CD4-positive, alpha-beta memory T cell (primary cell): ENCODE measurements at regions not wholly inside any gene's neighbourhood (a gene's known extent, or its start where the extent isn't known, plus 50 kb on each side); places are given as distances from the start of the nearest gene placed in this dataset.

ENCODE experiments used
- CTCF ChIA-PET: fragments of 350-600 bp; sonication (Branson Sonifier 250); formaldehyde crosslinking; loops from one replicate; lab custom pipeline; 2021; ENCODE audit warnings: inconsistent platforms; ENCODE audit not compliant: partially characterized antibody; lab: Charles Lee
- POLR2A ChIA-PET: fragments of 350-600 bp; sonication (Branson Sonifier 250); formaldehyde crosslinking; loops from one replicate; lab custom pipeline; 2021; ENCODE audit not compliant: partially characterized antibody; lab: Charles Lee
- DNase-seq, 5 donors: peaks; one replicate each; pipeline versions ENCODE4 v3.0.0 to v3.0.0-alpha.2; 2020 to 2022; ENCODE audit warnings: mixed read lengths in 1 of 5
- H3K27ac ChIP-seq: one replicate; pipeline ENCODE4 v1.7.0; 2013; ENCODE audit warnings: low read depth, low read length
- H3K27me3 ChIP-seq: 2 replicates; pipeline ENCODE4 v1.7.0; 2013; ENCODE audit warnings: mild to moderate bottlenecking, low read length, moderate library complexity; ENCODE audit not compliant: insufficient read depth
- H3K36me3 ChIP-seq: 2 replicates; pipeline ENCODE4 v1.7.0; 2013; ENCODE audit warnings: mild to moderate bottlenecking, low read length, moderate library complexity; ENCODE audit not compliant: insufficient read depth
- H3K4me1 ChIP-seq: 2 replicates; pipeline ENCODE4 v1.7.0; 2013; ENCODE audit warnings: mild to moderate bottlenecking, low read length, moderate library complexity; ENCODE audit not compliant: insufficient read depth
- H3K4me3 ChIP-seq, 2 donors: one replicate each; pipeline ENCODE4 v1.7.0; 2013; ENCODE audit warnings: low read length in 2 of 2, mild to moderate bottlenecking in 1 of 2
- H3K9me3 ChIP-seq, 2 donors: one replicate each; pipeline ENCODE4 v1.7.0; 2013; ENCODE audit warnings: low read length in 2 of 2, control low read depth in 1 of 2; ENCODE audit not compliant: control insufficient read depth in 1 of 2
- H3K27ac Mint-ChIP-seq, 7 donors: one replicate each; pipeline ENCODE4 v1.8.0; 2020 to 2021; ENCODE audit warnings: mixed read lengths in 7 of 7, mild to moderate bottlenecking in 6 of 7, inconsistent platforms in 3 of 7, moderate library complexity in 3 of 7
- H3K27me3 Mint-ChIP-seq, 2 donors: one replicate each; pipeline ENCODE4 v1.8.0; 2020 to 2021; ENCODE audit warnings: mixed read lengths in 2 of 2
- H3K36me3 Mint-ChIP-seq, 2 donors: one replicate each; pipeline ENCODE4 v1.8.0; 2020 to 2021; ENCODE audit warnings: mixed read lengths in 2 of 2, inconsistent platforms in 1 of 2, mild to moderate bottlenecking in 1 of 2
- H3K4me1 Mint-ChIP-seq, 4 donors: one replicate each; pipeline ENCODE4 v1.8.0; 2020 to 2021; ENCODE audit warnings: mixed read lengths in 4 of 4, mild to moderate bottlenecking in 1 of 4
- H3K4me3 Mint-ChIP-seq, 8 donors: one replicate each; pipeline ENCODE4 v1.8.0; 2020 to 2021; ENCODE audit warnings: mixed read lengths in 8 of 8, mild to moderate bottlenecking in 7 of 8, moderate library complexity in 6 of 8, inconsistent platforms in 3 of 8
- H3K9me3 Mint-ChIP-seq, 8 donors: one replicate each; pipeline ENCODE4 v1.8.0; 2020 to 2021; ENCODE audit warnings: mixed read lengths in 8 of 8, mild to moderate bottlenecking in 5 of 8, inconsistent platforms in 3 of 8, moderate library complexity in 1 of 8
- intact Hi-C: fragments of 100-400 bp; cut with micrococcal nuclease; formaldehyde crosslinking; loops from one replicate; pipeline ENCODE4 v1.15.1; 2023

GRCh38 chr9:93862877-93863545, 92.1 kb downstream of the BARX1 start:
- intact Hi-C loops: no loop called here
- Mint-ChIP-seq H3K27ac (no peak overlapping the region), H3K4me3 (no peak overlapping the region), H3K4me1 (no peaks in the 10 kb centered on the region), H3K36me3 (no peaks in the 10 kb centered on the region), H3K9me3 (peaks cover 0 to 2% (median 0%) of the 10 kb centered on the region in 8 donors), H3K27me3 (peaks cover 28 to 41% of the 10 kb centered on the region in 2 donors)
- H3K27me3 ChIP-seq: peaks cover 13% of the 10 kb centered on the region
- no peak overlapping the region for H3K27ac ChIP-seq
- no peak for DNase-seq
- H3K9me3 ChIP-seq: no peaks in the 10 kb centered on the region
- no peak overlapping the region for H3K4me3 ChIP-seq
- ChIA-PET CTCF (interaction anchor here (0.8 kb wide), 1 partner anchor 35 kb away, joined by 3 read pairs; no protein-coding TSS in a partner anchor), POLR2A (no interaction called here)
- H3K4me1 ChIP-seq: no peaks in the 10 kb centered on the region
- H3K36me3 ChIP-seq: no peaks in the 10 kb centered on the region

GRCh38 chr9:93861736-93862358, 93.3 kb downstream of the BARX1 start:
- peaks cover 0 to 3% (median 0%) of the 10 kb centered on the region in 8 donors for H3K9me3 Mint-ChIP-seq
- no peak for DNase-seq
- Histone ChIP-seq H3K9me3 (no peaks in the 10 kb centered on the region), H3K4me1 (no peaks in the 10 kb centered on the region), H3K36me3 (no peaks in the 10 kb centered on the region), H3K27ac (no peak overlapping the region), H3K27me3 (peaks cover 14% of the 10 kb centered on the region), H3K4me3 (no peak overlapping the region)
- no peaks in the 10 kb centered on the region for H3K4me1 Mint-ChIP-seq
- H3K27me3 Mint-ChIP-seq: peaks cover 36 to 44% of the 10 kb centered on the region in 2 donors
- peaks cover 0 to 4% of the 10 kb centered on the region in 2 donors for H3K36me3 Mint-ChIP-seq
- no peak overlapping the region for H3K4me3 Mint-ChIP-seq
- H3K27ac Mint-ChIP-seq: no peak overlapping the region
- ChIA-PET POLR2A (no interaction called here), CTCF (no interaction called here)
- intact Hi-C loops: no loop called here

- Histone ChIP-seq H3K9me3 (no peaks in the 10 kb centered on the region), H3K27ac (no peak overlapping the region), H3K4me1 (no peaks in the 10 kb centered on the region), H3K27me3 (peaks cover 16% of the 10 kb centered on the region), H3K36me3 (no peaks in the 10 kb centered on the region), H3K4me3 (no peak overlapping the region)
- CTCF ChIA-PET: no interaction called here
- no peaks in the 10 kb centered on the region for H3K4me1 Mint-ChIP-seq
- peaks cover 0 to 4% of the 10 kb centered on the region in 2 donors for H3K36me3 Mint-ChIP-seq
- POLR2A ChIA-PET: no interaction called here
- intact Hi-C loops: no loop called here
- no peak overlapping the region for H3K27ac Mint-ChIP-seq
- peaks cover 38 to 50% of the 10 kb centered on the region in 2 donors for H3K27me3 Mint-ChIP-seq
- H3K9me3 Mint-ChIP-seq: peaks cover 0 to 3% (median 0%) of the 10 kb centered on the region in 8 donors
- H3K4me3 Mint-ChIP-seq: peak overlapping the region in 1 of 8 donors; percentile 51
- DNase-seq: no peak
Measured at GRCh38 chr9:93860694-93861658, 94.2 kb downstream of the BARX1 start.

DNA sequence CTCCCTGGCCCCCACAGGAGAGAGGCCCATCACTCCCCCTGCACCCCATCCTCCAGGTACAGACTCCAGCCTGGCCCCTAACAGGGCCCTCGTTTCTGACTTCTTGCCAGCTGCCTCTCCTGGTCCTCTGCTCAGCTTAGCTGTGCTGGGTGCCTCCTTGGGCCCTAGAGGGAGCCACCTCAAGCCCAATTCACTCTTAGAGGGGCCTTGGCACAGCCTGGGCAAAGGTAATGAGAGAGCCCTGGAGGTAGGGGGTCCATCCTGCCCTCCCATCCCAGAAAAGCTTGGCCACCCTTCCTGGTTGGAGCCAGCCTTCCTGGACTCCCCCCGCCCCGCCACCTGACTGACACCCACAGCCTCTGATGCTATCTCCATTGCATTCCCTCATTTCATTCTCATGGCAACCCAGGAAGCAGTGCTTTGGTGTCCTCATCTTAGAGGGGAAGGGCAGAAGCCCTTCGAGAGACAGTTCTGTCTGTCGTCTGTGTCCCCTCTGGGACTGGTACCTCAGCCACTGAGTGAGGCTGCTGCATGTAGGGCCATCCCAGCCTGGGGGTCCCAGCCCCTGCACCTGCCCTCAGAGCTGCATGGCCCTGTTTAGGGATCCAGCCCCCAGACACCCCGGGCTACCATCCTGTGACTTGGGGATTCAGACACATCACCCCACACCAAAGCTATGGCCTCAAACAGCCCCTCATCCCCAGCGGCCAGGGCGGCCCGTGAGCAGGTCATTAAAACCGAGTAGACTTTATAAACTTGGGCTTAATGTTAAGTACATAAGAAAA, 95.5 kb downstream of the BARX1 start:
- DNase-seq: no peak
- Histone ChIP-seq H3K4me3 (no peak overlapping the region), H3K27ac (no peak overlapping the region), H3K36me3 (no peaks in the 10 kb centered on the region), H3K9me3 (no peaks in the 10 kb centered on the region), H3K27me3 (peaks cover 16% of the 10 kb centered on the region), H3K4me1 (no peaks in the 10 kb centered on the region)
- intact Hi-C loops: no loop called here
- Mint-ChIP-seq H3K9me3 (peaks cover 0 to 4% (median 0%) of the 10 kb centered on the region in 8 donors), H3K4me1 (no peaks in the 10 kb centered on the region), H3K4me3 (no peak overlapping the region), H3K27ac (no peak overlapping the region), H3K36me3 (peaks cover 0 to 4% of the 10 kb centered on the region in 2 donors), H3K27me3 (peaks cover 47 to 51% of the 10 kb centered on the region in 2 donors)
- POLR2A ChIA-PET: no interaction called here
- CTCF ChIA-PET: no interaction called here

GRCh38 chr9:93857528-93857927, 97.6 kb downstream of the BARX1 start:
- no peak overlapping the region for H3K4me3 Mint-ChIP-seq
- H3K4me3 ChIP-seq: no peak overlapping the region
- H3K36me3 ChIP-seq: no peaks in the 10 kb centered on the region
- H3K4me1 ChIP-seq: no peaks in the 10 kb centered on the region
- H3K27ac Mint-ChIP-seq: no peak overlapping the region
- DNase-seq: no peak
- peaks cover 2 to 4% of the 10 kb centered on the region in 2 donors for H3K36me3 Mint-ChIP-seq
- H3K9me3 Mint-ChIP-seq: peaks cover 0 to 9% (median 2%) of the 10 kb centered on the region in 8 donors
- intact Hi-C loops: no loop called here
- peaks cover 44 to 51% of the 10 kb centered on the region in 2 donors for H3K27me3 Mint-ChIP-seq
- no peak overlapping the region for H3K27ac ChIP-seq
- H3K9me3 ChIP-seq: no peaks in the 10 kb centered on the region
- POLR2A ChIA-PET: no interaction called here
- CTCF ChIA-PET: interaction anchor here (2.0 kb wide), 1 partner anchor 72 kb away, joined by 4 read pairs; no protein-coding TSS in a partner anchor
- H3K4me1 Mint-ChIP-seq: no peaks in the 10 kb centered on the region
- H3K27me3 ChIP-seq: peaks cover 16% of the 10 kb centered on the region

DNA sequence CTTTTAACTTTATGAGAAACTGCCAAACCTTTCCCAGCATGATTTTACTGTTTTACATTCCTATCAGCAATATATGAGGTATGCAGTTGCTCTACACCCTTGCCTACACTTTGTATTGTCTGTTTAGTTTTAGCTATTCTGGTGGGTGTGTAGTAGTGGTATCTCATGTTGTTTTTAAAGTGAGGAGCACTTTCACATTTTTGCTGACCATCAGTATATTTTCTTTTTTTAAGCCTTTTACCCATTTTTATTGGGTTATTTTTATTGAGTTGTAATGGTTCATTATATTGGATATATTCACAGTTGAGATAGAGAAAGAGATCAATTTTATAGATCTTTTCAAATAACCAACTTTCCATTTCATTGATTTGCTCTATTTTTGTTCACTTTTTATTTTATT, 102.4 kb downstream of the BARX1 start:
- peaks cover 2 to 4% of the 10 kb centered on the region in 2 donors for H3K36me3 Mint-ChIP-seq
- CTCF ChIA-PET: no interaction called here

More for the DNA sequence above, 102.4 kb downstream of the BARX1 start:
- Histone ChIP-seq H3K27ac (no peak overlapping the region), H3K9me3 (no peaks in the 10 kb centered on the region), H3K4me3 (no peak overlapping the region), H3K4me1 (no peaks in the 10 kb centered on the region), H3K36me3 (no peaks in the 10 kb centered on the region), H3K27me3 (peaks cover 3% of the 10 kb centered on the region)
- peaks cover 29 to 34% of the 10 kb centered on the region in 2 donors for H3K27me3 Mint-ChIP-seq
- POLR2A ChIA-PET: no interaction called here
- DNase-seq: no peak
- peaks cover 0 to 11% (median 6%) of the 10 kb centered on the region in 8 donors for H3K9me3 Mint-ChIP-seq
- no peaks in the 10 kb centered on the region for H3K4me1 Mint-ChIP-seq
- no peak overlapping the region for H3K27ac Mint-ChIP-seq
- intact Hi-C loops: no loop called here
- no peak overlapping the region for H3K4me3 Mint-ChIP-seq
